BE2C (cell line): ENCODE measurements at regions not wholly inside any gene's neighbourhood (a gene's known extent, or its start where the extent isn't known, plus 50 kb on each side); places are given as distances from the start of the nearest gene placed in this dataset.

Source experiments
- DNase-seq: peaks from one replicate; pipeline ENCODE4 v3.0.0-alpha.2; 2020
- H3K27me3 ChIP-seq: fragments of 250-450 bp; sonication (Bioruptor Pico); 2 replicates; pipeline ENCODE4 v1.5.1; 2020; ENCODE audit warnings: mild to moderate bottlenecking
- H3K36me3 ChIP-seq: fragments of 250-450 bp; sonication (Bioruptor Pico); 2 replicates; pipeline ENCODE4 v1.5.1; 2020; ENCODE audit warnings: mild to moderate bottlenecking
- H3K4me1 ChIP-seq: fragments of 250-450 bp; sonication (Bioruptor Pico); 2 replicates; pipeline ENCODE4 v1.5.1; 2020
- H3K4me3 ChIP-seq: 2 replicates; pipeline ENCODE4 v1.5.1; 2011; ENCODE audit warnings: low read depth, low read length
- H3K9me3 ChIP-seq: fragments of 250-450 bp; sonication (Bioruptor Pico); 2 replicates; pipeline ENCODE4 v1.5.1; 2020
- CTCF ChIP-seq: IDR thresholded peaks from 2 replicates; pipeline ENCODE4 v1.5.1; 2012; ENCODE audit warnings: mild to moderate bottlenecking, low read depth, low read length

GRCh38 chr18:66769375-66769774, 165.5 kb upstream of the CDH19 start:
- no peak for DNase-seq
- TF ChIP-seq CTCF = no peak
- no peak overlapping the region for H3K4me3 ChIP-seq
- no peaks in the 10 kb centered on the region for H3K36me3 ChIP-seq
- no peaks in the 10 kb centered on the region for H3K4me1 ChIP-seq
- H3K9me3 ChIP-seq = no peaks in the 10 kb centered on the region
- H3K27me3 ChIP-seq = no peaks in the 10 kb centered on the region

- Histone ChIP-seq H3K36me3 (no peaks in the 10 kb centered on the region), H3K9me3 (no peaks in the 10 kb centered on the region), H3K4me3 (no peak overlapping the region), H3K4me1 (no peaks in the 10 kb centered on the region), H3K27me3 (no peaks in the 10 kb centered on the region)
- no peak for DNase-seq
- TF ChIP-seq CTCF = no peak
Observed at GRCh38 chr18:66764230-66764629, 160.3 kb upstream of the CDH19 start.

- no peak overlapping the region for H3K4me3 ChIP-seq
- H3K4me1 ChIP-seq = no peaks in the 10 kb centered on the region
- no peak for DNase-seq
- no peaks in the 10 kb centered on the region for H3K36me3 ChIP-seq
- H3K9me3 ChIP-seq = no peaks in the 10 kb centered on the region
- no peaks in the 10 kb centered on the region for H3K27me3 ChIP-seq
- no peak for TF ChIP-seq CTCF
Observed at GRCh38 chr18:66761166-66761565, 157.3 kb upstream of the CDH19 start.

- TF ChIP-seq CTCF = no peak
- Histone ChIP-seq H3K4me3 (no peak overlapping the region), H3K4me1 (no peaks in the 10 kb centered on the region), H3K9me3 (no peaks in the 10 kb centered on the region), H3K27me3 (no peaks in the 10 kb centered on the region), H3K36me3 (no peaks in the 10 kb centered on the region)
- no peak for DNase-seq
Observed at GRCh38 chr18:66760559-66760958, 156.7 kb upstream of the CDH19 start.

- no peaks in the 10 kb centered on the region for H3K4me1 ChIP-seq
- H3K36me3 ChIP-seq = no peaks in the 10 kb centered on the region
- no peak for DNase-seq
- H3K9me3 ChIP-seq = no peaks in the 10 kb centered on the region
- no peak overlapping the region for H3K4me3 ChIP-seq
- TF ChIP-seq CTCF = no peak
- no peaks in the 10 kb centered on the region for H3K27me3 ChIP-seq
Observed at GRCh38 chr18:66759050-66759828, 155.3 kb upstream of the CDH19 start.

- H3K27me3 ChIP-seq = no peaks in the 10 kb centered on the region
- H3K4me1 ChIP-seq = no peaks in the 10 kb centered on the region
- H3K36me3 ChIP-seq = no peaks in the 10 kb centered on the region
- TF ChIP-seq CTCF = no peak
- DNase-seq = no peak
- H3K9me3 ChIP-seq = no peaks in the 10 kb centered on the region
- H3K4me3 ChIP-seq = no peak overlapping the region
Observed at GRCh38 chr18:66757946-66758345, 154.1 kb upstream of the CDH19 start.
